ENCODE measurements at regions not wholly inside any gene's neighbourhood (a gene's known extent, or its start where the extent isn't known, plus 50 kb on each side); places are given as distances from the start of the nearest gene placed in this dataset.

GRCh38 chr2:64792300-64792699 is 138.6 kb upstream of the SERTAD2 start (continued):
- TF ChIP-seq, protein P1, sequence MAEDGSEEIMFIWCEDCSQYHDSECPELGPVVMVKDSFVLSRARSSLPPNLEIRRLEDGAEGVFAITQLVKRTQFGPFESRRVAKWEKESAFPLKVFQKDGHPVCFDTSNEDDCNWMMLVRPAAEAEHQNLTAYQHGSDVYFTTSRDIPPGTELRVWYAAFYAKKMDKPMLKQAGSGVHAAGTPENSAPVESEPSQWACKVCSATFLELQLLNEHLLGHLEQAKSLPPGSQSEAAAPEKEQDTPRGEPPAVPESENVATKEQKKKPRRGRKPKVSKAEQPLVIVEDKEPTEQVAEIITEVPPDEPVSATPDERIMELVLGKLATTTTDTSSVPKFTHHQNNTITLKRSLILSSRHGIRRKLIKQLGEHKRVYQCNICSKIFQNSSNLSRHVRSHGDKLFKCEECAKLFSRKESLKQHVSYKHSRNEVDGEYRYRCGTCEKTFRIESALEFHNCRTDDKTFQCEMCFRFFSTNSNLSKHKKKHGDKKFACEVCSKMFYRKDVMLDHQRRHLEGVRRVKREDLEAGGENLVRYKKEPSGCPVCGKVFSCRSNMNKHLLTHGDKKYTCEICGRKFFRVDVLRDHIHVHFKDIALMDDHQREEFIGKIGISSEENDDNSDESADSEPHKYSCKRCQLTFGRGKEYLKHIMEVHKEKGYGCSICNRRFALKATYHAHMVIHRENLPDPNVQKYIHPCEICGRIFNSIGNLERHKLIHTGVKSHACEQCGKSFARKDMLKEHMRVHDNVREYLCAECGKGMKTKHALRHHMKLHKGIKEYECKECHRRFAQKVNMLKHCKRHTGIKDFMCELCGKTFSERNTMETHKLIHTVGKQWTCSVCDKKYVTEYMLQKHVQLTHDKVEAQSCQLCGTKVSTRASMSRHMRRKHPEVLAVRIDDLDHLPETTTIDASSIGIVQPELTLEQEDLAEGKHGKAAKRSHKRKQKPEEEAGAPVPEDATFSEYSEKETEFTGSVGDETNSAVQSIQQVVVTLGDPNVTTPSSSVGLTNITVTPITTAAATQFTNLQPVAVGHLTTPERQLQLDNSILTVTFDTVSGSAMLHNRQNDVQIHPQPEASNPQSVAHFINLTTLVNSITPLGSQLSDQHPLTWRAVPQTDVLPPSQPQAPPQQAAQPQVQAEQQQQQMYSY (CRISPR knock-in tag; IDR thresholded peaks at IDR 0.05), result no peak
- TF ChIP-seq TP53 (CRISPR knock-in tag; IDR thresholded peaks at IDR 0.05) (no peak), ZNF232 (CRISPR knock-in tag; IDR thresholded peaks at IDR 0.05) (no peak), MYBL2 (CRISPR knock-in tag; IDR thresholded peaks at IDR 0.05) (no peak), TEAD4 (CRISPR knock-in tag; IDR thresholded peaks at IDR 0.05) (no peak), FOXK1 (CRISPR knock-in tag; IDR thresholded peaks at IDR 0.05) (no peak), MAX (CRISPR knock-in tag; IDR thresholded peaks at IDR 0.05) (no peak)
- TF ChIP-seq, protein P2, sequence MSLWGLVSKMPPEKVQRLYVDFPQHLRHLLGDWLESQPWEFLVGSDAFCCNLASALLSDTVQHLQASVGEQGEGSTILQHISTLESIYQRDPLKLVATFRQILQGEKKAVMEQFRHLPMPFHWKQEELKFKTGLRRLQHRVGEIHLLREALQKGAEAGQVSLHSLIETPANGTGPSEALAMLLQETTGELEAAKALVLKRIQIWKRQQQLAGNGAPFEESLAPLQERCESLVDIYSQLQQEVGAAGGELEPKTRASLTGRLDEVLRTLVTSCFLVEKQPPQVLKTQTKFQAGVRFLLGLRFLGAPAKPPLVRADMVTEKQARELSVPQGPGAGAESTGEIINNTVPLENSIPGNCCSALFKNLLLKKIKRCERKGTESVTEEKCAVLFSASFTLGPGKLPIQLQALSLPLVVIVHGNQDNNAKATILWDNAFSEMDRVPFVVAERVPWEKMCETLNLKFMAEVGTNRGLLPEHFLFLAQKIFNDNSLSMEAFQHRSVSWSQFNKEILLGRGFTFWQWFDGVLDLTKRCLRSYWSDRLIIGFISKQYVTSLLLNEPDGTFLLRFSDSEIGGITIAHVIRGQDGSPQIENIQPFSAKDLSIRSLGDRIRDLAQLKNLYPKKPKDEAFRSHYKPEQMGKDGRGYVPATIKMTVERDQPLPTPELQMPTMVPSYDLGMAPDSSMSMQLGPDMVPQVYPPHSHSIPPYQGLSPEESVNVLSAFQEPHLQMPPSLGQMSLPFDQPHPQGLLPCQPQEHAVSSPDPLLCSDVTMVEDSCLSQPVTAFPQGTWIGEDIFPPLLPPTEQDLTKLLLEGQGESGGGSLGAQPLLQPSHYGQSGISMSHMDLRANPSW (CRISPR knock-in tag; conservative IDR thresholded peaks at IDR 0.05; ENCODE audit: low read depth), result no peak
- TF ChIP-seq, protein P3, sequence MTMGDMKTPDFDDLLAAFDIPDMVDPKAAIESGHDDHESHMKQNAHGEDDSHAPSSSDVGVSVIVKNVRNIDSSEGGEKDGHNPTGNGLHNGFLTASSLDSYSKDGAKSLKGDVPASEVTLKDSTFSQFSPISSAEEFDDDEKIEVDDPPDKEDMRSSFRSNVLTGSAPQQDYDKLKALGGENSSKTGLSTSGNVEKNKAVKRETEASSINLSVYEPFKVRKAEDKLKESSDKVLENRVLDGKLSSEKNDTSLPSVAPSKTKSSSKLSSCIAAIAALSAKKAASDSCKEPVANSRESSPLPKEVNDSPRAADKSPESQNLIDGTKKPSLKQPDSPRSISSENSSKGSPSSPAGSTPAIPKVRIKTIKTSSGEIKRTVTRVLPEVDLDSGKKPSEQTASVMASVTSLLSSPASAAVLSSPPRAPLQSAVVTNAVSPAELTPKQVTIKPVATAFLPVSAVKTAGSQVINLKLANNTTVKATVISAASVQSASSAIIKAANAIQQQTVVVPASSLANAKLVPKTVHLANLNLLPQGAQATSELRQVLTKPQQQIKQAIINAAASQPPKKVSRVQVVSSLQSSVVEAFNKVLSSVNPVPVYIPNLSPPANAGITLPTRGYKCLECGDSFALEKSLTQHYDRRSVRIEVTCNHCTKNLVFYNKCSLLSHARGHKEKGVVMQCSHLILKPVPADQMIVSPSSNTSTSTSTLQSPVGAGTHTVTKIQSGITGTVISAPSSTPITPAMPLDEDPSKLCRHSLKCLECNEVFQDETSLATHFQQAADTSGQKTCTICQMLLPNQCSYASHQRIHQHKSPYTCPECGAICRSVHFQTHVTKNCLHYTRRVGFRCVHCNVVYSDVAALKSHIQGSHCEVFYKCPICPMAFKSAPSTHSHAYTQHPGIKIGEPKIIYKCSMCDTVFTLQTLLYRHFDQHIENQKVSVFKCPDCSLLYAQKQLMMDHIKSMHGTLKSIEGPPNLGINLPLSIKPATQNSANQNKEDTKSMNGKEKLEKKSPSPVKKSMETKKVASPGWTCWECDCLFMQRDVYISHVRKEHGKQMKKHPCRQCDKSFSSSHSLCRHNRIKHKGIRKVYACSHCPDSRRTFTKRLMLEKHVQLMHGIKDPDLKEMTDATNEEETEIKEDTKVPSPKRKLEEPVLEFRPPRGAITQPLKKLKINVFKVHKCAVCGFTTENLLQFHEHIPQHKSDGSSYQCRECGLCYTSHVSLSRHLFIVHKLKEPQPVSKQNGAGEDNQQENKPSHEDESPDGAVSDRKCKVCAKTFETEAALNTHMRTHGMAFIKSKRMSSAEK (CRISPR knock-in tag; IDR thresholded peaks at IDR 0.05; ENCODE audit: borderline replicate concordance), result no peak
- TF ChIP-seq, protein P4, sequence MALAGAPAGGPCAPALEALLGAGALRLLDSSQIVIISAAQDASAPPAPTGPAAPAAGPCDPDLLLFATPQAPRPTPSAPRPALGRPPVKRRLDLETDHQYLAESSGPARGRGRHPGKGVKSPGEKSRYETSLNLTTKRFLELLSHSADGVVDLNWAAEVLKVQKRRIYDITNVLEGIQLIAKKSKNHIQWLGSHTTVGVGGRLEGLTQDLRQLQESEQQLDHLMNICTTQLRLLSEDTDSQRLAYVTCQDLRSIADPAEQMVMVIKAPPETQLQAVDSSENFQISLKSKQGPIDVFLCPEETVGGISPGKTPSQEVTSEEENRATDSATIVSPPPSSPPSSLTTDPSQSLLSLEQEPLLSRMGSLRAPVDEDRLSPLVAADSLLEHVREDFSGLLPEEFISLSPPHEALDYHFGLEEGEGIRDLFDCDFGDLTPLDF (CRISPR knock-in tag; IDR thresholded peaks at IDR 0.05), result no peak

DNA sequence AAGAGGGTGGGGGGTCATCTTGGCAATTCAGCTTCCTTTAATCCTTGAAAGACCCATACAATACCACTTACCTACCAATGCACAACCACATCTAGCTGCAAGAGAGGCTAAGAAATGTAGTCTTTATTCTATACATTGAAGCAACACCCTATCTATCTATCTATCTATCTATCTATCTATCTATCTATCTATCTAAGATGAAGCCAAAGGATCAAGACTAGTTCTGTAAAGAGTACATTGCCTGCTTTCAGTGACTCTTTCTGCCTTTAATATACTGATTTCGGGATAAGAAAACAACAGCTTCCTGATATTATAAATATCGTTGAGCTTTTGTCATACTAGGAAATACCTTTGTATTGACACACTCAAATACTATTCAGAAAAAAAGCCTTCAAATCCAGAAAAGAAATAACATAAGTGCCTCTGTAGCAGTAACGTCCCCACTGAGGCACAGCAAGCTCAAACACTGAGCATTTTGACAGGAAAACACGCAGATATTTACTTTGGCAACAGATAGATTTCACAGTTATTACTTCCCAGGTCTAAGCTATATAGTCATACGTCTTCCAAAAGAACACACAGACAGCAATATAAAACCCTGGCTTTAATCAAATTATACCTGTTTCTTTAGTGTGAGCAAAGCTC is 139.4 kb upstream of the SERTAD2 start:
- CTCF ChIA-PET, result interaction anchor here (1.4 to 1.8 kb wide), 2 partner anchors 39 to 306 kb away, joined by 3 to 11 read pairs; no protein-coding TSS in a partner anchor
- H3K27me3 Mint-ChIP-seq (ENCODE audit: low read depth), result no peaks in the 10 kb centered on the region
- no peak for DNase-seq (ENCODE audit: low spot score)
- H3K4me3 Mint-ChIP-seq, result no peak overlapping the region
- no peaks in the 10 kb centered on the region for H3K36me3 Mint-ChIP-seq
- POLR2A ChIA-PET, result no interaction called here
- H3K27ac Mint-ChIP-seq, result no peak overlapping the region
- ATAC-seq, result no peak
- H3K4me1 Mint-ChIP-seq, result peaks cover 11% of the 10 kb centered on the region
- H3K9me3 Mint-ChIP-seq, result peaks cover 7% of the 10 kb centered on the region
- TF ChIP-seq ETV6 (CRISPR knock-in tag; IDR thresholded peaks at IDR 0.05), result no peak
- no peak for TF ChIP-seq EMX1 (CRISPR knock-in tag; IDR thresholded peaks at IDR 0.05)
- TF ChIP-seq FOXK1 (CRISPR knock-in tag; IDR thresholded peaks at IDR 0.05), result no peak
- TF ChIP-seq ZNF317 (CRISPR knock-in tag; IDR thresholded peaks at IDR 0.05; ENCODE audit: borderline replicate concordance, low read depth), result no peak
- TF ChIP-seq ZSCAN18 (CRISPR knock-in tag; IDR thresholded peaks at IDR 0.05), result no peak
- TF ChIP-seq ZNF423 (CRISPR knock-in tag; IDR thresholded peaks at IDR 0.05), result no peak
- TF ChIP-seq ZNF396 (CRISPR knock-in tag; IDR thresholded peaks at IDR 0.05; ENCODE audit: borderline replicate concordance), result no peak
- no peak for TF ChIP-seq NR1H2 (CRISPR knock-in tag; IDR thresholded peaks at IDR 0.05)
- no peak for TF ChIP-seq ZNF138 (CRISPR knock-in tag; conservative IDR thresholded peaks at IDR 0.05)
- TF ChIP-seq NFATC4 (CRISPR knock-in tag; IDR thresholded peaks at IDR 0.05), result no peak
- no peak for TF ChIP-seq ZNF512 (CRISPR knock-in tag; IDR thresholded peaks at IDR 0.05; ENCODE audit: borderline replicate concordance)
- no peak for TF ChIP-seq MXD4 (CRISPR knock-in tag; IDR thresholded peaks at IDR 0.05; ENCODE audit: borderline replicate concordance)

All from WTC11 (cell line).